ENCODE measurements at regions not wholly inside any gene's neighbourhood (a gene's known extent, or its start where the extent isn't known, plus 50 kb on each side); places are given as distances from the start of the nearest gene placed in this dataset.

DNA sequence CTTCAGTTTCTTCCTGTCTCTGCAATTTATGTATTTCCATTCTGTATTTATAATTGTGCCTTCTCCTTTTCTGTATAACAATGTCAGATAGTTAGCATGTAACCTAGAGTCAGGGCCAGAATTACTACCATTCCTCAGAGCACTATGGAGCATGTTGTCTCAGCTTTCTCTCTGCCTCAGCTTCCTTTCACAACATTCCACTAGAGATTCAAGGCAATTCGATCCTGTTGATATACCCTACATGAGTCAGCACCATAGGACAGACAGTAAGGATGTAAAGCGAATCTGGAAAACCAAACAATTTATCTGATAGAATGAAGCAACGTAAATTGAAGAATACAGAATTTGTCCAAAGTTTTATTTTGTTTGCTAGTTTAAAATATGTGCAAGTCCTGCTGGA lies 728.3 kb upstream of the SEMA6A start:
- no peak for DNase-seq (ENCODE audit: low read depth)

DNA sequence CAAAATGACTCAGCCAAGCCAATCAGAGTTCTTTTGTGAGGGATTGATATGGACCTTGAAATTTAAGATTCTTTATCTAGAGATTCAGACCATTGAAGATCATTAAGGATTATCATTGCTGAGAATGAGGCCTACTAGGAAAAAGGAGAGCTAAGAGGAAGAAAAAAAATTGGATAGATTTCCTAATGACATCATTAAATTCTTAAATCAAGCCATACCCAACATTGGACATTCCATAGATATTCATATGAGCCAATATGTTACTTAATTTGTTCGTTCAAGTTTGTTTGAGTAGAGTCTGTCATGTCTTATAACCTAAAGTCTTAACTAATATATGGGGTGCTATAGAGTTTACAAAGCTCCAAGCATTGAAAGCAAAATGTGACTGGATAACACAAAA lies 727.9 kb upstream of the SEMA6A start:
- no peak for DNase-seq (ENCODE audit: low read depth)

DNA sequence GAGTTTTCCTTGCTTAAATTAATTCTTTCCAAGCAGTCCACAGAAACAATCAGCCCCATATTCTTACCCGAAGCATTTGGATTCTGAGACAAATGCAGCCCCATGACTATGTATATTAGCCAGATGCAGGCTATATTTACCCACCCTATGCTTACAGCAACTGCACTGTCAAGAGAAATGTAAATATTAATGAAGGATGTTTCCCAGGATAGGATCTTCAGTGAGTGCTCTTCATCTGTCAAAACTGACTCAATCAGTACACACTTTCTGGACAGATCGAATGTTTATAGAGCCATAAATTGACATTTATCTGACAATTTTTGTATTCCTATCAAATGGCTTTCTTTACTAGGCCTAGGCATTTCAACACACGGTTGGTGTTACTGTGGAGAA lies 725.3 kb upstream of the SEMA6A start:
- no peak for DNase-seq (ENCODE audit: low read depth)

DNA sequence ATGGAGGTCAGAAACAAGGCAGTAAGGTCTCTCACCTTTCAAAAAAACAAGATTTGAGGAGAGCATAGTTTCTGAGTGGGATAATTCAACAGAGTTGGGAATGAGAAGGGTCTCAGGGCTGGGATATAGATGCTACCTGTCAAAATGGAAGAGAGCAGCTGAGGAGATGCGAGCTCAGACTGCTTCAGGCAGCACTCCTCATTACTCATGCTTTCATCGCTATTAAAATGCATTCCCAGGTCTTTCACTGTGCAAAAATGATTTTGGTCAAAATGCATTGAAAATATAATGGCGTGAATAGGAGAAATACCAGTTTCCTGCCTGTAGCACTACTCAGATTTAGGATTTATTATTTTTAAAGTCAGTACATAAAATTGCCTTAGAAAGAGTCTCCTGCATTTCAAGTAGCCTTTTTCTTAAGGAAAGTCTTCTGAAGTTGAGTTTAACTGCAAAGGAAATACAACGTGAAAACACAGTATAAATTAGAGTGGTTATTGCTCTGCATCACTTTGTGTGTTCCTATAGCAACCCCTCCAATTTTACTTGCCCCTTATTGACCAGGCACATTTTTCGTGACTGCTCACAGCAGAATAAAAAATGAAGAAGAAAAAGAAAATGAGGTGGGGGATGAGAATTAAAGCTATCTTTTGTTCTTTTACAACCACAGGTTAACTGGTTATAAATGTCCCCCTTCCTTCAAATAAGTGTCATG lies 724.8 kb upstream of the SEMA6A start:
- no peak for DNase-seq (ENCODE audit: low read depth)

DNA sequence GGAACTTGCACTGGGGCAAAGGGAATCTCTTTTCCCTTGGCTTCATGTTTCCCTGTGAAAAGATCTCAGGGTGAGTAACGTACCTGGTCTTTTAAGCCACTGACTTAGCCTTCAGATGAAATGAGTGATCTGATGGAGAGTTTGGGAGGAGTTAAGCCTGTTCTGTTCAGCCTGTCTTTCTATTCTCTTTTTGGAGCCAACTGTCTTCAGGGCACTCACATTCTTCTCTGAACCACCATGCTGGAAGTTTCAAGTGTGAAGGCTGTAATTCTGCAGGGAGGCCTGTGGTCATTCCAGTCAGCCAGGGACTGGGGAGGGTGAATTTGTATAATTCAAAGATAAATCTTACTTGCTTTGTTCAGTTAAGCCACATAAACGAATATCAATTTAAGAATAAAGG lies 722.2 kb upstream of the SEMA6A start:
- DNase-seq (ENCODE audit: low read depth): no peak

DNA sequence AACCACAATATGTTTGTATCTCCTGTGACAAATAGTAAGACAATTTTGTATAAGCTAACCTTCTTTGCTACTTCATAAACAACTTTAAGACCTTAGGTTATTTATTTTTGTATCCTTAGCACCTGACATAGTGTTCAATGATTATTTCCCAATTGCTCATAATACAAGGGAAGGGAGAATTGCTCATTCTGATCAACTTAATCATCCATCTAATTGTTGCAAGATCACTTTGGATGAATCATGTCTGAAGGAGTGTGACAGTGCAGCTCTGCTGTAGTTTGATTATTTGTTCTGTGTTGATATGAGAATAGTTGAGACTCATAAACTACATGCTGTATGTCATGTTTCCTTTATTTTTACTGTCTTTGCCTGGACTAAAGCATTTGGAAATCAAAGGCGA lies 721.3 kb upstream of the SEMA6A start:
- DNase-seq (ENCODE audit: low read depth): no peak

DNA sequence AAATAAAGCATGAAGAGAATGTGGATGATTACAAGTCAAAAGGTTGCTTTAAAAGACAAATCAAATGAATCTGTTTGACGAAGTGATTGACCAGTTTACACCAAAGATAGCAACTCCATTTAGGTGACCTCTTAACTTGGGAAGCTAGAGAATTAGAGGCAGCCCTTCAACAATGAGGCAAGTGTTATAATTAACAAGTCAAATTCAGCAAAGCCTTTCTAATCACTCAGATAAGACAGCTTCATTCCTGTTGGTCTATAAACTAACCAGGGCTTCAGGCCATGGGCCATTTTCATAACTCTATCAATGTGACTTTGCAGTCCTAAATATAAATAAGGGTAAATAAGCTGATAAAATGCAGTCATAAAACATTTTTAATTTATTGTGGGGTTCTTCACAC lies 712.2 kb upstream of the SEMA6A start:
- DNase-seq (ENCODE audit: low read depth): no peak

DNA sequence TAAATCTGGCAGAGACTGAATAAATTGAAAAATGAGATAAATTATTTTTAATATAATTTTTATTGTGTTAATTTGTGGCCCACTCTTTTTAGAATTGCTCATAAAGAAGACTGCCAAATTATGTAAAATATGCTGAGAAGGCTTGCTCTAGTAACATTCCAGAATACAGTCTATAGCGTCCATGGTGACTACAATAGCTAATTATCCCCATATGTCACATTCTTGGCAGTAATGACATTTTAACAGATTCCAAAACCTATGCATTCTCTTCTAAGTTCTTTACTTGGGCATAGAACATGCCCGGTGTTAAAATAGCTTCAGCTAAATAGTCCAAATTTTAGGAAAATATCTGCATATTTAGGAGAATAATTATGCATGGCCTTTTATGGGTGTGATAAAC lies 697.0 kb upstream of the SEMA6A start:
- DNase-seq (ENCODE audit: low read depth): no peak

DNA sequence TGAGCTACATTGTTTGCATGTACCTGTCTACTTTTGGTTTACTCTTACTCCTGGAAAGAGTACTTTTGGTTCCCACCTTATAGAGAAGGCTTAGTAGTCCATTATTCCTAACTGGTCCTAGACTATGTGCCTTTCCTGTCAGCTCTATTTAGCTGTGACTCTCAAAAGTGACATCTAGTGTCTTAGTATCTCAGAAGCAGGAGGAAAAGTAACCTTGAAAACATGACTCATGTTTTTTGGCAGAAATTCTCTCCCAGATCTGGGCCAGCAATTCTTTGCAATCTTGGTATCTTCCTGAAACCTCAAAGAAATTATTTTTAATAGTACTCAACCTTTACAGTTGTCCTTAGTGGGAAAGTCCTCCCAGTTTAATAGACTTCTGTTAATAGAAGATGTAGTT lies 691.7 kb upstream of the SEMA6A start:
- no peak for DNase-seq (ENCODE audit: low read depth)

DNA sequence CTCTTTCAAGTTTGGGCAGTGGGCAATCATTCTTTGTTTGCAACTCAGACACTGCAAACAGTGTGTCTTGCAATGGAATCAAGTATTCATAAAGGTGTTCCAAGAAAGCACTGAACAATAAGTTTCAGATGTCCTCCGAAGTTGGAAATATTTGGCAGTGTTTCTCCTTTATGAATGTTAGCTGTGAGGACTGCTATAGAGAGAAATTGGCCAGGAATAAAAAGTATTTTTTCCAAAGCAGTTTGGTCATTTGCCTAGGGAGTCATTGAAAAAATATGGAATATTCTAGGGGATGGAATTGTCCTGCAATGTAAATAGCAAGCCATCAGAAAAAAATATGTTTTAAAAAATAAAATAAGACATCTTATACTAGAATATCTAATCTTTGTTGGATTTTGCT lies 688.6 kb upstream of the SEMA6A start:
- DNase-seq (ENCODE audit: low read depth): no peak

DNA sequence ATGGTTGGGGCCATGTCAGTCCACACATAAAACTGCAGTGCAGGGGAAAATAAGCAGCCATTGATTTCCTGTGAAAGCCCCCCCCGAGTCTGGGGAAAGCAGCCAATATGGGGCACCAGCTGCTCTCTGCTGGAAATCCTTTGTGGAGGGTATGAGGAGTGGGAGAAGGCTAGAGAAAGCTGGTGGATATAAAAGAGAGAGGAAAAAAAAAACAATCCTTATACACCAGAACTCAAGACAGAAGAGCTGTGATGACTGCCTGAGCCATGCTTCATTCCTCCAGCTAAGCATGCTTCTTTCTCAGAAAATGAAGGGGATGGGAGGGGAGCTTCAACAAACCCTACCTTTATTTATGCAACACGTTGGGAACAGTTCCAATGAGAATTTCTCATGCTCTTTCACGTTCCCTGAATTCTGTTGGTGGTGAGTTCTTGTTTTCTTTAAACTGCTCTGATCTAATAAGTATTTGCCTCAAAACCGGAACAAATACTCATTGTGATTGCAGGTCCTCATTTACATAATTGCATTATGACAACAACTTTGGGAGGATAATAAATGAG lies 688.0 kb upstream of the SEMA6A start:
- DNase-seq (ENCODE audit: low read depth): no peak

DNA sequence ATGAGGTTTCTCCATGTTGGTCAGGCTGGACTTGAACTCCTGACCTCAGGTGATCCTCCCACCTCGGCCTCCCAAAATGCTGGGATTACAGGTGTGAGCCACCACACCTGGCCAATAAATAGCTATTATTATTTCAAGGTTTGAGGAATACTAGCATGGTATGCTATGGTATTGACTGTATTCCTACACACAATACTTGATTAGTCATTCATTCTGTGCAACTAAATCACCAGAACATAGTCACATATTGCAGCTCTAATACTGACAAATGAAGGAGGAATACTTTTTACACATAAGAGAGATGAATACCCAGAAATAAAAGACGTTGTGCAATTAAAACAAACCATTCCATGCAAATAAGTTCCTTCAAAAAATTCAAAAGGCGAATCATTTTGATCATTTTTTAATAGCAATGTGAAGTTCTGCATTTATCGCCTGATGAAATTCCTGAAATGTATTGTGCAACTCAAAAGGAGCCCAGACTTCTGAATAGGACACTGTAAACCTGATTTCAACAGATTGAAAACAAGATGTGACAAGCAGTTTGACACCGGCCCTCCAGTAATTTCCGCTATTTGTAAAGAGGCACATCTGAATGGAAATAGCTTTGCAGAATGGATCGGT lies 687.4 kb upstream of the SEMA6A start:
- no peak for DNase-seq (ENCODE audit: low read depth)

DNA sequence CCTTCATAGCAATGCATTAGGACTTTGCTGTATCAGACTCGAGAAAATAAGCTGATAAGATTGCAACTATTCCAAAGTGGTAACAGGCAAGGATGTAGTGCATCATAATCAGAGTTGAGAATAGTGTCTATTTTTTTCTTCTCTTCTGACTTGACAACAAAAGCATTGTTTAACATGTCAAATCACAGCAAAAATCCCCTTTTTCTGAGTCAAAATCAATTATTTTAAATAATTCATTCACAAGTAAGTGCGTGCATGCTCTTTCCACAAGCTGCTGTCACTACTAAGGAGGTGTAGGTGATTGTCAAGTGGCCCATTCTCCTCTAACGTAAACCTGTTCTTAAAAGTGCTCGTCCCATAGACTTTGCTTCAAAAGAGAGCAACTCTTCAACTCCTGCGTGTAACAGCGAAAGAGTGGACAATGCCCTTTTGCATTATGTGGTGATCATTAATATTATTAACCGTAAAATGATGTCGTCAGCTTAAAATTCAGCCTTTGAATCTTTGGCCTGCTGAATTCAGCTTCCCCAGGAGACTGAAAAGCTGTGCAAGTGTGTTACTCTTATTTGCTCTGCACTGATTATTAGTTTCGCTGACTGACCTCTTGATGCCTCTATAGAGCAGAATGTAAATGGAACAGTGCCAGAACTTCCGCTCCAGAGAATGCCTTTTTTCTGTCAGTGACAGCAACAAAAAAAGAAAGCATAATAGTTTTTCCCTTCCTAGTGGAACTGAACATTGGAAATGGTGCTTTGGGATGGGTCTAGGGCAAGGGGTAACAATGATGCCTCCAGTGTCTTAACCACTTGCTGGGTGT lies 680.8 kb upstream of the SEMA6A start:
- DNase-seq (ENCODE audit: low read depth): no peak

DNA sequence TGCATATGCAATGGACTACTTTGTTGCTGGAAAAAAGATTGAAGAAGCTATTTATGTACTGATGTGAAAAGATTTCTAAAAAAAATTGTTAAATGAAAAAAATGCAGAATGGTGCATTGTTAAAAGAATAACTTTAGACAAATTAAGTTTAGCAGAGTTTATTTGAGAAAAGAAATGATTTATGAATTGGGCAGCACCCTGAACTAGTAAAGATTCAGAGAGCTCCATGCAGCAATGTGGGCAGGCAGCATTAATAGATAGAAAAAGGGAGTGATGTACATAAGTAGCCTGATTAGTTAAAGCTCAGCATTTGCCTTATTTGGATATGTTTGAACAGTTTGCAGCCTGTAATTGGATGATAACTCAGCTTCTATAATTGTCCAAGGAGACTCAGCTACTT lies 677.9 kb upstream of the SEMA6A start:
- no peak for DNase-seq (ENCODE audit: low read depth)

DNA sequence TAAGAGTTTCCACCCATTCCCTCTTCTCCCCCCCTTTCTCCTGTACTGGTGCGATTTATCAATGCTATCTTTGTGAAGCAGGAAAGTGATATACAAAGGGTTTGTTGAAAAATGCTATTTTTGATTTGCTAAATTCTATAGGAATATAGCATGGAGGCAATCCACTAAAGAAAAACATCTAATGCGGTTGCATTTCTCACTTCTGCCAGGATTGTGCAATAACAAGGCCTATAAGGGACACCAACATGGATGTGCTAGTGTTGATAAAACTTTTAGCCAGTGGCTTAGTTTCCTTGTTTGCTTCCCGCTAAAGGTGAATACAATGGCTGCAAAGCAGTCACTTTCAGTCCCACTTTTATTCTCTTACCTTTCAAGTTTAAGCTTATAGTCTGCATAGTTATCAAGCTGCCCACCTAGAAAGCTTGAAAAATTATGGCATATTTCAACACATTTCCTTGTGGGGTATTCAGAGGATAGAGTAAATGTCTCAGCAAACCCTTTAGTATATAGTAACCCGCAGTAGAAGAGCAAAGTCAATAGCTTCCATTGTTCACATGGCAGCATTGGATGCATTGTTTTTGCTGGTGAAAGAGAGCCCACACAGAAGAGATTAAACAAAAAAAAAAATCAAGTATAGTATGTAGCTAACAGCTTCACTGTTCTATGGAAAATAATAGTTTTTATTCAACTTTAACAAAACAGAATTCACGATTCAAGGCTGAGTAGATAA lies 674.6 kb upstream of the SEMA6A start:
- DNase-seq (ENCODE audit: low read depth): no peak

DNA sequence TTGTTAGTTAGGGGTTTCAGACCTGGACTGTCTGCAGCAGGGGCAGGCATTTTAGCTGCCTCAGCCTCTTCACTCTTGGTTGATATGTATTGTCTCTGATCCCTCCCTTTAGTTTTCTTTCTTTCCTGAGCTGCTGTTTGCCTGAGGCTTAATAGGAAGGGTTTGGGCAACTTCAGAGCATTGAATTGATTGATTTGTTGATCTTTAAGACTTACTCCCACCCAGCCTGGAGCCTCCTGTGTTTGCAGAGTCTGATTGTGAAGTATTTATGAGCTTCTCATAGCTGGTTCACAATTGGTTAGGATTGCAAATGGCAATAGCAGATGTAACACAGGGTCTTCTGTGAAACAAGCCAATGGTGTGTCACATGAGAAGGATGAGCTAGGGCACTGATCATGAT lies 671.8 kb upstream of the SEMA6A start:
- no peak for DNase-seq (ENCODE audit: low read depth)

DNA sequence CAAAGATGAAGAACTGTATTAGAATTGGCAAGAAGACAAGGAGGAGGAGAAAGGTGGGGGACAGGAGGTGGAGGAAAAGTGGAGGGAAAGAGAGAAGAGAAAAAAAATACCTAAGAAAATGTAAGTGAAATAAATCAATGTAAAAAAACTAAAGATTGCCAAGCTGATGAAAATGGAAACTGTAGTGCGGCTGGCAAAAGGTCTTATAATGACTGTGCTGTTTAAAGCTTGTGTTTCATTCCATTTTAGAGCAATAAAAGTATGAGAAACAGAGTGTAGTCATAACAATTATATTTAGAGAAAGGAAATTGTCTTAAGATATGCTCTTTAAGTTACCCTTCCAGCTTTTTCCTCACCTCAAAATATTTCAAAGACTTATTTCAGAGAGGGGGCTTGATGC lies 670.5 kb upstream of the SEMA6A start:
- no peak for DNase-seq (ENCODE audit: low read depth)

DNA sequence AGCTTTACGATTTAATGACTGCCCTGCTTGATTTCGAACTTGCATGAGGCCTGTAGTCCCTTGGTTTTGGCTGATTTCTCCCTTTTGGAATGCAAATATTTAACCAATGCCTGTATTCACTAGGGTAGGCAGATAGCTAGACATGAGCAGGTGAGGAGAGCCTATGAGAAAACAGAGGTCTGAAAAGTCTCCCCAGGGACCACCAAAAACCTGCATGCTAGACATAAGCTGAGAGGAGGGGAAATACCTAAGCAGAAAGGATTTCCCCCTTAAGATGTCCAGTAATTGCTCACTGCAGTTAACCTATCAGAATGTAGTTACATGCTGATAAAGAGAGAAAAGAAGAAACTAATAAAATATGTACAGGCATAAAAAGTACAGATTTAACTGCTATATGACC lies 667.4 kb upstream of the SEMA6A start:
- DNase-seq (ENCODE audit: low read depth): no peak

DNA sequence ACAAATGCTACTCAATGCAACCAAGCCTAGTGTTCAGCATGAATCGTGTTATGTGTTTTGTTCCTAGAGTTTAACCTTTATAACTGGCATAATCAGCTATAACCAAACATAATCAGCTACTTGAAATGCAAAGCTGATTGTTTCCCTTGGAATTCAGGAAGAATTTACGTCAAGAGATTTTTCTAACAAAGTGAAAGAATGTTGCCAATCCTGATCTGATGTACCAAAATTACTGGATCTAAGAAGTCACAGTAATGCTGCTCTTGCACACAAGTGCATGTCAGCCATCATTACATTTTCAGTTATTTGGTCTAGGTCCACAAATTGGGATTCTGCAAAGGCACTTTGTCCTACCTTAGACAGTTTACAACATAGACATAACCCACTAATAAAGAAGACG lies 662.3 kb upstream of the SEMA6A start:
- no peak for DNase-seq (ENCODE audit: low read depth)

DNA sequence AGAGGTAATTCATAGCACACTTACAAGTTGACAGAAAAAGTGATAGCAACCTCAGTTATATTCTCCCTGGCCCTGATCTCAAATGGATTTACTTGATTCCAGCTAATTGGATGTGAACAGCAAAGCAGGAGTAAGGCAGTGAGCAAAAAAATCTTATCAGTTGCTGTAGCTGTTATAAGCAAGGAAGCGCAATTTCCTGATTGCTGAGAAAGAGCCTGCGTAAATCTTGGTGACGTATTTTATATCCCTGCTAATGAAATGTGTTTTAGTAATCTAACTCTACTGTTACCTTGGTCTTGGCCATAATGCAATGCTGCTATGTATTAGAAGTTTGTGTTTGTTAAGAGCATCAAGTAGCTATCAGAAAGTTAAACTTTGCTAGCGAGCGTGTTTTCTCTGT lies 661.2 kb upstream of the SEMA6A start:
- no peak for DNase-seq (ENCODE audit: low read depth)

DNA sequence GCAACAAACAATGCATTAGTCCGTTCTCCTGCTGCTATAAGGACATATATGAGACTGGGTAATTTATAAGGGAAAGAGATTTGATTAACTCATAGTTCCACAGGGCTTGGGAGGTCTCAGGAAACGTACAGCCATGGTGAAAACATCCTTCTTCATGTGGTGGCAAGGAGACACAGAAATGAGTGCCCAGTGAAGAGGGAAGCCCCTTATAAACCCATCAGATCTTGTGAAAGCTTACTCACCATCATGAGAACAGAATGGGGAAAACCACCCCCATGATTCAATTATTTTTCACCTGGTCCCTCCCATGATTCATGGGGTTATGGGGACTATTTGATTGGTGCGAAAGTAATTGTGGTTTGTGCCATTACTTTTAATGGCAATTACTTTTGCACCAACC lies 655.8 kb upstream of the SEMA6A start:
- no peak for DNase-seq (ENCODE audit: low read depth)

DNA sequence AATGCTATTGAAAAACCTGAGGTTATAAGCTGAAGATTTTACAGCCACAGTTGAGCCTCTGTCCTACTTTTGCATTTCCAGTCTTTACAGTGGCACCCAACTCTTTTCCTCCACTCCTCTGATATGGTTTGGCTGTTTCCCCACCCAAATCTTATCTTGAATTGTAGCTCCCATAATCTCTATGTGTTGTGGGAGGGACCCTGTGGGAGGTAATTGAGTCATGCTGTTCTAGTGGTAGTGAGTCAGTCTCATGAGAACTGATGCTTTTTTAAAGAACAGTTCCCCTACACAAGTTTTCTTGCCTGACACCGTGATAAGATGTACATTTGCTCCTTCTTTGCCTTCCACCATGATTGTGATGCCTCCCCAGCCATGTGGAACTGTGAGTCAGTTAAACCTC lies 646.1 kb upstream of the SEMA6A start:
- no peak for DNase-seq (ENCODE audit: low read depth)

Measured in stimulated activated CD8-positive, alpha-beta memory T cell treated with anti-CD3 and anti-CD28 coated beads, Interleukin-15, amount 100 ng/mL, for 1 hour (primary cell).